LoVo (cell line): ENCODE measurements at regions not wholly inside any gene's neighbourhood (a gene's known extent, or its start where the extent isn't known, plus 50 kb on each side); places are given as distances from the start of the nearest gene placed in this dataset.
"Not testable (repeated sequence)": the region's sequence is repeated elsewhere in the genome, so short reads cannot be mapped to it uniquely, and the experiment has no call there.

ENCODE experiments used
- DNase-seq: peaks from one replicate; pipeline ENCODE4 v3.0.0-alpha.2; 2016; ENCODE audit warnings: low spot score

- no peak for DNase-seq
Observed at GRCh38 chr13:64538711-64539110, 2691.4 kb downstream of the PCDH9 start.

- DNase-seq: no peak
Observed at GRCh38 chr13:64534302-64534701, 2695.8 kb downstream of the PCDH9 start.

GRCh38 chr13:64531400-64531799, 2698.7 kb downstream of the PCDH9 start:
- no peak for DNase-seq

GRCh38 chr13:64529874-64530485, 2700.2 kb downstream of the PCDH9 start:
- peak; percentile 14 for DNase-seq

- DNase-seq: no peak
Observed at GRCh38 chr13:64528838-64529237, 2701.3 kb downstream of the PCDH9 start.

- DNase-seq: no peak
Observed at GRCh38 chr13:64527561-64527960, 2702.6 kb downstream of the PCDH9 start.

GRCh38 chr13:64525687-64526086, 2704.4 kb downstream of the PCDH9 start:
- no peak for DNase-seq

GRCh38 chr13:64510747-64511146, 2719.4 kb downstream of the PCDH9 start:
- DNase-seq: no peak

GRCh38 chr13:64506246-64506645, 2723.9 kb downstream of the PCDH9 start:
- DNase-seq: no peak

- no peak for DNase-seq
Observed at GRCh38 chr13:64505336-64505910, 2724.7 kb downstream of the PCDH9 start.

GRCh38 chr13:64488731-64489130, 2741.4 kb downstream of the PCDH9 start:
- DNase-seq: no peak

- DNase-seq: no peak
Observed at GRCh38 chr13:64482373-64482772, 2747.8 kb downstream of the PCDH9 start.

GRCh38 chr13:64480672-64481071, 2749.5 kb downstream of the PCDH9 start:
- no peak for DNase-seq

GRCh38 chr13:64480211-64480610, 2749.9 kb downstream of the PCDH9 start:
- DNase-seq: no peak

GRCh38 chr13:64477146-64477545, 2753.0 kb downstream of the PCDH9 start:
- no peak for DNase-seq

GRCh38 chr13:64476041-64476568, 2754.0 kb downstream of the PCDH9 start:
- not testable (repeated sequence) for DNase-seq

- DNase-seq: no peak
Observed at GRCh38 chr13:64471916-64472315, 2758.2 kb downstream of the PCDH9 start.

- DNase-seq: no peak
Observed at GRCh38 chr13:64470751-64471150, 2759.4 kb downstream of the PCDH9 start.

GRCh38 chr13:64459778-64460177, 2770.4 kb downstream of the PCDH9 start:
- no peak for DNase-seq

GRCh38 chr13:64457976-64458375, 2772.2 kb downstream of the PCDH9 start:
- no peak for DNase-seq

GRCh38 chr13:64455124-64455523, 2775.0 kb downstream of the PCDH9 start:
- DNase-seq: no peak

- no peak for DNase-seq
Observed at GRCh38 chr13:64453831-64454230, 2776.3 kb downstream of the PCDH9 start.

GRCh38 chr13:64446372-64446771, 2783.8 kb downstream of the PCDH9 start:
- no peak for DNase-seq

GRCh38 chr13:64441740-64442139, 2788.4 kb downstream of the PCDH9 start:
- no peak for DNase-seq
